ENCODE measurements at regions not wholly inside any gene's neighbourhood (a gene's known extent, or its start where the extent isn't known, plus 50 kb on each side); places are given as distances from the start of the nearest gene placed in this dataset.

- no peak for DNase-seq (ENCODE audit: low read depth in 3 of 3)
These were observed 107.6 kb upstream of the PACRGL start for GRCh38 chr4:20592663-20593062.

GRCh38 chr4:20598626-20599025 is 101.6 kb upstream of the PACRGL start:
- no peak for DNase-seq (ENCODE audit: low read depth in 3 of 3)

DNA sequence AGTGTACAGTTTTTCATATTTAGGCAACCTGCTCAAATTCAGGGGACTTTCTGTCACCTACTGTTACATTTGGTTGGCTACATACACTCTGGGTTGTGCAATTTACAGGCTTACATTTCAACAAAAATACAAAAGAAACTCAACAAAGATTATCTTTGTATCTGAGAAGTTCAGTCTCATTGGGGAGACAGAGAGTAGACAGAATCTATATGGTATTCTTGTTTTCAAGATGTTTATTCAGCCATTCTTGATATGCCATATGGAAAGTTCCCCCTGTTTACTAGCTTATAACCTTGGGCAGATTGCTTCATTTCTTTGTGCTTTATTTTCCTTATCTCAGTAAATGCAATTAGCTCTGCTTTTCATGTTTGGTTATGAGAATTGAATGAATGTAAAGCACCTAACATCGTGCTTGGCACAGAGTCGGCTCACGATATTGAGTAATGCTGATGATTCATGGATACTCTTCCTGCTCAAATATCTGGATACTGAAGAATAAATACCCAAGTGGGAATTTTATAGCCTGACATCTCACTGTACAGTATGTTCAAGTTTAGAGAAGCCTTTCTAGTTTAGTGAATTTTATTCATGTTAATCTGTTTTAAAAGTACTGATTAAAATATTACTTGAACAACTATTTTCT is 96.5 kb upstream of the PACRGL start:
- DNase-seq (ENCODE audit: low read depth in 3 of 3): no peak

- DNase-seq (ENCODE audit: low read depth in 3 of 3): no peak
These were observed 87.9 kb upstream of the PACRGL start for GRCh38 chr4:20612313-20612712.

GRCh38 chr4:20614816-20615215 is 85.4 kb upstream of the PACRGL start:
- DNase-seq (ENCODE audit: low read depth in 3 of 3): no peak

DNA sequence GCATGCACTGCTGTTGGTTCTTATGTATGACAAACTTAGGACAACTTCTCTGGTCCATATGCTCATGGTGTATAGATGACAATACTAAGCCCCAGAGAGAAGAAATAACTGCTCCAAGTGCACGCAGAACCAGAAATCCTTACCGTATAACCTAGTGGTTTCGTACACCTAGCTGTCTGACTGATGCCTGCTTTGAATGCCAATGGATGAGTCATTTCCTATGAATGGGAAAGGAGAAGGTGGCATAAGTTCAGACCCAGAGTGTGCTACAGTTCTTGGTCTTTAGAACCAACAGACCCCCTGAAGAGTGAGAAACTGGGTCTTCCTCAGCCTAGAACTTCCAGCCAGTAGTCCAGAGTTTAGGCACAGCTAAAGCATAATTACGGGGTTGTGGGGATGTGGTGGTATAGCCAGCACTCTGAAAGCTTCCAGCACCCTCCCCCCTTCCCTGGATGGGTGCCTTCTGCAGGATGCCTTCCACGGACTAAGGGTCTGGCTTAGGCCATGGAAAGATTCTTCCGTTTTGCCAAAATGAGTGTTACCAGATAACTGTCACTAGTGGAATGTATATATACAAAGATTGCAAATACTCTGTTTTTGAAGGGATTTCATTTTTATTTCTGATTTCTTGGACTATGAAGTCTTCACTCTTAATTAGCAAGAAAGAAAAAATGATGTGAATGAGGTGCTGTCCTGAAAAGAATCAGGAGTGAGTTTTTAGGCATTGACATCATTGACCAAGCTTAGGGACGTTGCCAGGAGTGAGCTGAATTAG is 84.6 kb upstream of the PACRGL start:
- no peak for DNase-seq (ENCODE audit: low read depth in 3 of 3)

- DNase-seq (ENCODE audit: low read depth in 3 of 3): no peak
These were observed 83.9 kb upstream of the PACRGL start for GRCh38 chr4:20616313-20616712.

GRCh38 chr4:20616848-20617247 is 83.4 kb upstream of the PACRGL start:
- DNase-seq (ENCODE audit: low read depth in 3 of 3): no peak

GRCh38 chr4:20617678-20618396 is 82.4 kb upstream of the PACRGL start:
- DNase-seq (ENCODE audit: low read depth in 3 of 3): no peak

DNA sequence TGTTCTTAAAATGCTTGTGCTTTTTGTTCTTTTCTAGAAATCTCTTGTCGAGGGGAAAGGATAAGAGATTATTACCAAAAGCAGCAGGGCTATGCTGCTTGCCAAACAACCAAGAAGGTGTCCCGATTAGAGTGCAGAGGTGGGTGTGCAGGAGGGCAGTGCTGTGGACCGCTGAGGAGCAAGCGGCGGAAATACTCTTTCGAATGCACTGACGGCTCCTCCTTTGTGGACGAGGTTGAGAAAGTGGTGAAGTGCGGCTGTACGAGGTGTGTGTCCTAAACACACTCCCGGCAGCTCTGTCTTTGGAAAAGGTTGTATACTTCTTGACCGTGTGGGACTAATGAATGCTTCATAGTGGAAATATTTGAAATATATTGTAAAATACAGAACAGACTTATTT is 81.5 kb upstream of the PACRGL start:
- DNase-seq (ENCODE audit: low read depth in 3 of 3): no peak

DNA sequence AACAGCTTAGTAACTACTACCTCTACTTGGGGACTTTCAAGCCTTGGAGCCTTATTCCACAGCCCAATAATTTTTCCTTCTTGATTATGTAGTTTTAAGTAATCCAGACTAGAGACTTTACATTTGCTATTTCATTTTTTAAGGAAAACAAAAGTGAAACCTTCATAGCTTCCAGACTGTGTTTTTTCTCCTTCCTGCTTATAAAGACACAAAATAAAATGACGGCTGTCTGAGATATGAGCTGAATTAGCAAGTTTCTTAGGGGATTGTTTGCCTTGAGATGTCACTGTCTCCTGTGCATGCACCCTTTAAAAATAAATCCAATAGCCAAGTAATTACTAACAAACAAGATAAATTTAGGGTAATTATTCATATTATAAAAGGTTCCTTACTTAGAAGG is 78.8 kb upstream of the PACRGL start:
- no peak for DNase-seq (ENCODE audit: low read depth in 3 of 3)

- DNase-seq (ENCODE audit: low read depth in 3 of 3): no peak
These were observed 77.6 kb upstream of the PACRGL start for GRCh38 chr4:20622701-20623100.

GRCh38 chr4:20623939-20624338 is 76.3 kb upstream of the PACRGL start:
- no peak for DNase-seq (ENCODE audit: low read depth in 3 of 3)

DNA sequence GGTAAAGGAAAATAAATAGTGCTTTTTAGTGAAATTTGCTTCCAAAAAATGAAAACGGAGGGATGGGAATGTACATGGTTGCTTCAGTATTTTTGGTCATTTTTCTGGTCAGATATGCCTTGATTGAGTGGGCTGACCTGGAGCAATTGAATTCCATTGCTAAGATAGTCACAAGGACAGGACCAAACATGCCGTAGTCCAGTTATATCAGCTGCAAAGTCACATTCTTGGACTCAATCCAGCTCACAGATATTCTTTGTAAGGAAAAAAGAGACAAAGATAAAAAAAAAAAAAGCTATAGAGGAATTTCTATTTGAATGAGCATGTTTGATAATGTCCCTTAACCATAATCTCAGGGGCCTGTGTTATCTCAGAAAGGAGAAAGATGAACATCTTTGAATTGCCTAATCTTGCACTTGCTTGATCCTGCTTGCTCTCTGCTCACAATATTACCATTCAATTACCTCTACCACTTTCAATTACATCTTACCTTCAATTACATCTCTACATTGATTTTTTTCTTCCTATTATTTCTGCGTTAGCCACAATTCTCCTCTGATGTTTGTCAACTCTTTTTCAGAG is 75.4 kb upstream of the PACRGL start:
- DNase-seq (ENCODE audit: low read depth in 3 of 3): no peak

DNA sequence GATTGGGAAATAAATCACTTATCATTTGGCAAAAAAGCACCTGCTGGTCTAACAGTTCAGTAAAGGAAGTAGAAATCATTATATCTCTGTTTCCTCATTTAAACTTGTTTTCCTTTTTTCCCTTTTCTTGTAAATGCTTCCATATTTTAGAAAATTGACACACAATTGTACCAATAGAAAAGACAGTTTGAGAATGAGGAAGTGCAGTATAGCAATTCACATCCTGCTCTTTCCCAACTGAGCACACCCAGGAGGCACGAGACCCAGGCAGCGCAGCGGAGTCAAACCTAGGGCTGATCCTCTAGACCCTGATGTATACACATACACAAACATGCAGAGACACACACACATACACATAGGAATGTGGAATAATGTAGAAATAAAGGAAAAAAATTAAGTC is 74.8 kb upstream of the PACRGL start:
- no peak for DNase-seq (ENCODE audit: low read depth in 3 of 3)

- no peak for DNase-seq (ENCODE audit: low read depth in 3 of 3)
These were observed 73.8 kb upstream of the PACRGL start for GRCh38 chr4:20626326-20627005.

GRCh38 chr4:20627866-20628265 is 72.4 kb upstream of the PACRGL start:
- DNase-seq (ENCODE audit: low read depth in 3 of 3): no peak

- DNase-seq (ENCODE audit: low read depth in 3 of 3): no peak
These were observed 70.8 kb upstream of the PACRGL start for GRCh38 chr4:20629186-20630106.

DNA sequence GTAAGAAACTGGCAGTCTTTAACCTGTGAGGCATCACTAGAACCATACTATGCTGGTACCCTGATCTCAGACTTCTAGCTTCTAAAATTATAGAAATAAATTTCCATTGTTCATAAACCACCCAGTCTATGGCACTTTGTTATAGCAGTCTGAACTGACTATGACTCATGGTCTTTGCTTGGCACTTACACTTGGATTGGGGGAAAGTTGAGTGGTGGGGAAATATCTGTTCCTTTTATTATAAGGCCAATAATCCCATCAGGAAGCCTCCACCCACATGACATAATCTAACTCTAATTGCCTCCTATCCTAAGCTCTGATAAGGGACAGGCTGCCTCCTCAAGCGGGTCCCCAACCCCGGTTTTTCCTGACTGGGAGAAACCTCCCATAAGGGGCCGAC is 61.4 kb upstream of the PACRGL start:
- DNase-seq (ENCODE audit: low read depth in 3 of 3): no peak

DNA sequence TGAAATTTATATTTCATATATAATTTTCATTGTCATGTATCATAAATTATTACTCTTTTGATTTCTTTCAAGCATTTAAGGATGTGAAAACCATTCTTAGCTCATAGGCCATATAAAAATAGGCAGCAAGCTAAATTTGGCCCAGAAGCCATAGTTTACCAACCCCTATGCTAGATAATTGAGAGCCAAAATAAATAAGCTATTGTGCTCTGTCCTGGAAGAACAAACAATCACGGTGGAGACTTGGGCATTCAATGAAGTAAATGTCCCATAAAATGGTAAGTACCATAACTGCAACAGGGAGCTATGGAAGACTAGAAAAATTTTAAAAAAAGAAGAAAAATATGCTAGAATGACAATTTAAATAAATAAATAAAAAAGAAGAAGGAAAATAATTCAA is 60.9 kb upstream of the PACRGL start:
- no peak for DNase-seq (ENCODE audit: low read depth in 3 of 3)

DNA sequence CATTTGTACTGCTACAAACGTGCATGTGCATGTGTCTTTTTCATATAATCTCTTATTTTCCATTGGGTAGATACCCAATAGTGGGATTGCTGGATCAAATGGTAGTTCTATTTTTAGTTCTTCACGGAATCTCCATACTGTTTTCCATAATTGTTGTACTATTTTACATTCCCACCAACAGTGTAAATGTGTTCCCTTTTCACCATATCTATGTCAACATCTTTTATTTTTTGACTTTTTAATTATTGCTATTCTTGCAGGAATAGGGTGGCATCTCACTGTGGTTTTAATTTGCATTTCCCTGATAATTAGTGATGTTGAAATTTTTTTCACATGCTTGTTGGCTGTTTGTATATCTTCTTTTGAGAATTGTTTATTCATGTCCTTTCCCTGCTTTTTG is 59.3 kb upstream of the PACRGL start:
- DNase-seq (ENCODE audit: low read depth in 3 of 3): no peak

Measured in stimulated activated CD4-positive, alpha-beta T cell treated with anti-CD3 and anti-CD28 coated beads, TNF-alpha, amount 100 ng/mL, for 48 hours (primary cell).